ENCODE measurements at regions not wholly inside any gene's neighbourhood (a gene's known extent, or its start where the extent isn't known, plus 50 kb on each side); places are given as distances from the start of the nearest gene placed in this dataset.
A peak's percentile ranks its signal among the peaks of the same experiment; 100 is the strongest.

DNA sequence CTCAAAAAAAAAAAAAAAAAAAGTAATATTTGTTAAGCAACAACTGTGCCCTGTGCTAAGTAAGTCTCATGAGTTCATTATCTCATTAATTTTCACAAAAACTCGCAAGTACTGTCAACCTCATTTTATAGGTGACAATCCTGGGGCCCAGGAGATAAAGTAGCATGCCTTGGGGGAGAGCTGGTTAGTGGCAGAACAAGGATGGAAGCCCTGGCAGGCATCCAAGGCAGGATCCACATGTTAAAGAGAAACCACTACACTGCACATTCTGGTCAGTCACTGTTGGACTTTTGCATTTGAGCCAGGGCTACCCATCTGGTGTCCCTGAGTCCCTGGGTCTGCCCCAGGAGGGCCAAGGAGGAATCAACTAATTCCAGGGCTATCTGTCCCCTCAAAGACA is 54.6 kb downstream of the ZFP36L2 start:
- peaks cover 0 to 11% of the 10 kb centered on the region in 2 donors for H3K9me3 ChIP-seq
- H3K36me3 ChIP-seq: no peaks in the 10 kb centered on the region
- intact Hi-C loops (cut with DNase I): no loop called here
- peaks cover 11 to 89% of the 10 kb centered on the region in 2 donors for H3K4me1 ChIP-seq
- ATAC-seq (no peak), DNase-seq (peak in 1 of 4 donors; percentile 13)
- no peak overlapping the region for H3K27ac ChIP-seq
- no peak overlapping the region for H3K4me3 ChIP-seq
- no peaks in the 10 kb centered on the region for H3K27me3 ChIP-seq
- TF ChIP-seq, protein P1, sequence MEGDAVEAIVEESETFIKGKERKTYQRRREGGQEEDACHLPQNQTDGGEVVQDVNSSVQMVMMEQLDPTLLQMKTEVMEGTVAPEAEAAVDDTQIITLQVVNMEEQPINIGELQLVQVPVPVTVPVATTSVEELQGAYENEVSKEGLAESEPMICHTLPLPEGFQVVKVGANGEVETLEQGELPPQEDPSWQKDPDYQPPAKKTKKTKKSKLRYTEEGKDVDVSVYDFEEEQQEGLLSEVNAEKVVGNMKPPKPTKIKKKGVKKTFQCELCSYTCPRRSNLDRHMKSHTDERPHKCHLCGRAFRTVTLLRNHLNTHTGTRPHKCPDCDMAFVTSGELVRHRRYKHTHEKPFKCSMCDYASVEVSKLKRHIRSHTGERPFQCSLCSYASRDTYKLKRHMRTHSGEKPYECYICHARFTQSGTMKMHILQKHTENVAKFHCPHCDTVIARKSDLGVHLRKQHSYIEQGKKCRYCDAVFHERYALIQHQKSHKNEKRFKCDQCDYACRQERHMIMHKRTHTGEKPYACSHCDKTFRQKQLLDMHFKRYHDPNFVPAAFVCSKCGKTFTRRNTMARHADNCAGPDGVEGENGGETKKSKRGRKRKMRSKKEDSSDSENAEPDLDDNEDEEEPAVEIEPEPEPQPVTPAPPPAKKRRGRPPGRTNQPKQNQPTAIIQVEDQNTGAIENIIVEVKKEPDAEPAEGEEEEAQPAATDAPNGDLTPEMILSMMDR (IDR thresholded peaks at IDR 0.05): no peak

DNA sequence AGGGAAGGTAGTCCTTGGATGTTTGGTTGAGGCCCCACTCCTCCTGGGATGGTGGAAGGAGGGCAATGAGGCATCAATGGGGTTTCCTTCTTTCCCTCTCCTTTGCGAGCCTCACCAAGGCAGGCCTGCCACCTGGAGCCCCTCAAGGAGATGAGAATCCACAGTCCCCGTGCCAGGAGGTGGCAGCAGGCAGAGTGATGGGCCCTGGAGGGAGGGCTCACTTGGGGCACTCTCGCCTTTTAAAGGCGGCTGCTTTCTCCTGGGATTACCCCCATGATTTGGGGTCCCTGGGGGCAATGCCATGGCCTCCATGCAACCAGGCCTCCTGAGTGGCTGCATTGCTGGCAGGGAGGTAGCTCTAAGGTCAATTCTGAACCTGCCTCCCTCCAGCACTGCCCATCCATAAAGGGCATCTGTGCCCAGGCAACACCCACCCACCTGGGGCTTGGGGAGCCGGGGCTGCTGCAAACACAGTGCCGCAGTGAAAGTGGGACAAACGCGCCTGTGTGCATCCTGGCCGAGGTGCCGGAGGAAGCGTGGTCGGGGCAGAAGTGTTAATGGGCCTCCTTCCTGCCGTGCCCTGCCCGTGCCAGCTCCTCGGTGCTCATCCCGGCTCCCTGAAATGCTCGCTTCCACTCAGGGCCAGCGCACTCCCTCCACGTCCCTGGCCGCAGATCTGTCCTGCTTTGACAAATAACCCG is 55.9 kb downstream of the ZFP36L2 start:
- Histone ChIP-seq H3K4me1 (peaks cover 11 to 77% of the 10 kb centered on the region in 2 donors), H3K27ac (peak overlapping the region in 1 of 2 donors; percentile 85)
- intact Hi-C loops (cut with DNase I): no loop called here

DNA sequence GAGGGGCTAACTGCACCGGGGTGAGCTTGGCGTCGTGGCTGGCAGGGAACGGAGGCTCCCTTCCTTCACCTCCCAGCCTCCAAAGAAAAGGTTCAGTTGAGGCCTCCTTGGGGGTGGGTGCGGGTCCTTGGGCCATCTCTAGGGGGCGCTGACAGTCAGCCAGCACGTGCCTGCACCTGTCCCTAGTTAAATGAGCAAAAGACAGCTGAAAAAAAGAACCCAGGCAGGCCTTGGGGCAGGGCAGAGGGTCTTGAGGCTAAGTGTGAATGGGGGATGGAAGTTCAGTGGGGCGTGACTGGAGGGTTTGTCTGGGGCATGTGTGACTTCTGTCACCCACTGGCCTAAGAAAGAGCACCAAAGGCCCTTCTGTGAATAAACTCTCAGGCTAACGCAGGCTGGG is 56.4 kb downstream of the ZFP36L2 start:
- DNase-seq (peak in 1 of 4 donors; percentile 80), ATAC-seq (peak; percentile 56)
- peaks cover 0 to 3% of the 10 kb centered on the region in 2 donors for H3K9me3 ChIP-seq
- H3K27me3 ChIP-seq: no peaks in the 10 kb centered on the region
- H3K36me3 ChIP-seq: no peaks in the 10 kb centered on the region
- intact Hi-C loops (cut with DNase I): no loop called here
- TF ChIP-seq, protein P1 (IDR thresholded peaks at IDR 0.05): peak; percentile 46 to 64
- H3K4me1 ChIP-seq: peaks cover 11 to 72% of the 10 kb centered on the region in 2 donors
- H3K4me3 ChIP-seq: no peak overlapping the region
- peak overlapping the region; percentile 56 to 85 for H3K27ac ChIP-seq

More for the DNA sequence above, 55.9 kb downstream of the ZFP36L2 start:
- H3K36me3 ChIP-seq: no peaks in the 10 kb centered on the region
- TF ChIP-seq, protein P1 (IDR thresholded peaks at IDR 0.05): no peak
- peaks cover 0 to 8% of the 10 kb centered on the region in 2 donors for H3K9me3 ChIP-seq
- no peak overlapping the region for H3K4me3 ChIP-seq
- ATAC-seq (no peak), DNase-seq (peak in 1 of 4 donors; percentile 78)
- H3K27me3 ChIP-seq: no peaks in the 10 kb centered on the region

DNA sequence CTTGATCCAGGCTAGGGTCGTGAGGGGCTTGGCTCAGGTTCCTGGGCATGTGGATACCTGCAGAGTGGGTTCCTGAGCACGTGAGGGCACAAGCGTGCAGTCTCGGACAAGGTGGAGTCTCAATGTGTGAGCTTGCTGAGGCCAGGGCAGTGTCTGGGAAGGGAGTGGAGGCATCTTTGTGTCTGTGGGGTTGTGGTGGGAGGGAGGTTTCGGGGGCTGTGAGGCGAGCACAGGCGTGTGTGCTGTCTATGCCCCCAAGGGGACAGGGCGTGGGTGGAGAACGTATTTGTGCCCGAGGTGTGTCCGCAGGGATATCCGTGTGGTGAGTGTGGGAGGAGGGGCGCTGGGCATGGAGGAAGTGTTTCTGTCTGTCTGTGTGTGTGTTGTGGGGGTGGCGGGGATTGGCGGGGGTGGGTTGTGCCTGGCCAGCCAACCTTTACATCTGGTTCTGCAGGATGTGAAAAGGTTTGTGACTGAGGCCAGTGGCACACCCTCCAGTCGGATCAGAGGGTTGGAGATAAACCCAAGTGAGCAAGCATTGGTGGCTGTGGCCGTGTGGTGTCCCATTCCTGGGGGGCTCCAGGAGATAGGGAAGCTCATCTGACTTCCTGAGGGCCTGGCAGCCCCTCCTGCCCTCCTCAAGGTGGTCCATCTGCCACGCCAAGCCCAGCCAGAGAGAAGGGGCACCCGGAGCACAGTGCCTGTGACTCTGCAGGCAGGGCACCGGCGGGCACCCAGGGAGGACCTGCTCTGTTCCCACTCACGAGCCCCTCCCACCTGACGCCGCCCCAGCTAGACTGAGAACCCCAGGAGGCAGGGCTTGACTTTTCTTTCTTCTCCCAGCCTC is 57.1 kb downstream of the ZFP36L2 start:
- peak in 2 of 4 donors; percentile 65 to 81 for DNase-seq
- H3K27me3 ChIP-seq: no peaks in the 10 kb centered on the region
- peak overlapping the region; percentile 56 to 85 for H3K27ac ChIP-seq
- TF ChIP-seq, protein P1 (IDR thresholded peaks at IDR 0.05): no peak
- H3K4me3 ChIP-seq: peak overlapping the region in 1 of 2 donors; percentile 9
- H3K9me3 ChIP-seq: no peaks in the 10 kb centered on the region
- H3K36me3 ChIP-seq: no peaks in the 10 kb centered on the region
- ATAC-seq: peak; percentile 33
- intact Hi-C loops (cut with DNase I): no loop called here
- peaks cover 11 to 71% of the 10 kb centered on the region in 2 donors for H3K4me1 ChIP-seq

DNA sequence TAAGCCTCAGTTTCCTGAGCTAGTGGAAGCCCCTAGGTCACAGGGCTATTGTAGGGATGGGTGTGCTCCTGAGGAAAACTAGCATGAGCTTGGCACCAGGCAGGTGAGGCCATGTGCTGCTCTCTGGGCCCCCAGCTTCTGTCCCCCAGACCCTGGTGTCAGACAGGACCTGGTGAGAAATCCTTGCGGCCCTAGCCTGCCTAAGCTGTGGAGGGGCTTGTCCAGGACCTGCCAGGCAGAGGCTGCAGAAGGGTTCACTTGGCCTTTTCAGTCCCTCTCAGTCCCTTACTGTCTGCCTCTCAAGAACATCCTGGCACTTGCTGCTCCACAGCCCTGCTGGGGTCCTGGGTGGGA is 58.4 kb downstream of the ZFP36L2 start:
- Histone ChIP-seq H3K27me3 (no peaks in the 10 kb centered on the region), H3K4me1 (peaks cover 11 to 66% of the 10 kb centered on the region in 2 donors), H3K4me3 (no peak overlapping the region), H3K27ac (peak overlapping the region; percentile 59 to 85), H3K9me3 (no peaks in the 10 kb centered on the region), H3K36me3 (no peaks in the 10 kb centered on the region)
- DNase-seq: peak in 1 of 4 donors; percentile 41
- TF ChIP-seq, protein P1 (IDR thresholded peaks at IDR 0.05): no peak
- ATAC-seq: no peak
- intact Hi-C loops (cut with DNase I): no loop called here
